ENCODE measurements at regions not wholly inside any gene's neighbourhood (a gene's known extent, or its start where the extent isn't known, plus 50 kb on each side); places are given as distances from the start of the nearest gene placed in this dataset.

DNA sequence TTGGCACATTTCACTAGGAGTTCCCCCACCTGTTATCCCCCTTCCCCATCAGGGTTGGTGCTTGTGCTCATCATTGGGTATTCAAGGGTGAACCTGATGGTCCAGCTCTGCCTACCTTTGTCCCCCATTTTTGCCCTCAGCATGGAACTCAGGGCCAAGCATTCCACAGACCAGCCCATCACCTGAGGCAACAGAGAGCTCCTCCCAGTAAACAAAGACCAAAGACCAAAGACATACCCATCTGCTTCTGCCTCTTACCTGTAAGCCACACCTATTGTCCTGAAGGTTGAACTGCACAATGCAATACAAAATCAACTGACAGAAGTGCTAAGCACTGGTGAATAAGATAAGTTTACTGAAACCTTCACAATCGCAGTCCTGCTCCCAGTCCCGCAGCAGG lies 237.5 kb downstream of the PAPSS1 start:
- Histone ChIP-seq H4K20me1 (ENCODE audit: control insufficient read depth, insufficient read depth, low read depth, low read length) (no peaks in the 10 kb centered on the region), H3K4me1 (ENCODE audit: control insufficient read depth, low read length) (no peaks in the 10 kb centered on the region), H3K9me2 (replicated peaks; ENCODE audit: control insufficient read depth, low read length) (no peaks in the 10 kb centered on the region), H3F3A (ENCODE audit: control insufficient read depth, insufficient read depth) (no peaks in the 10 kb centered on the region), H3K27ac (ENCODE audit: low read depth, low read length) (no peak overlapping the region), H3K79me2 (ENCODE audit: control insufficient read depth, low read length) (no peaks in the 10 kb centered on the region), H3K9me3 (ENCODE audit: control insufficient read depth, insufficient read depth, low read length) (no peaks in the 10 kb centered on the region), H3K36me3 (ENCODE audit: control insufficient read depth, low read length) (no peaks in the 10 kb centered on the region), H3K4me3 (ENCODE audit: low read length) (no peak overlapping the region), H3K4me2 (ENCODE audit: low read length) (no peak overlapping the region), H3K27me3 (ENCODE audit: control insufficient read depth, low read length) (no peaks in the 10 kb centered on the region)
- TF ChIP-seq EZH2phosphoT487 (IDR thresholded peaks at IDR 0.05; ENCODE audit: borderline replicate concordance, low read length): no peak
- TF ChIP-seq, protein P1, sequence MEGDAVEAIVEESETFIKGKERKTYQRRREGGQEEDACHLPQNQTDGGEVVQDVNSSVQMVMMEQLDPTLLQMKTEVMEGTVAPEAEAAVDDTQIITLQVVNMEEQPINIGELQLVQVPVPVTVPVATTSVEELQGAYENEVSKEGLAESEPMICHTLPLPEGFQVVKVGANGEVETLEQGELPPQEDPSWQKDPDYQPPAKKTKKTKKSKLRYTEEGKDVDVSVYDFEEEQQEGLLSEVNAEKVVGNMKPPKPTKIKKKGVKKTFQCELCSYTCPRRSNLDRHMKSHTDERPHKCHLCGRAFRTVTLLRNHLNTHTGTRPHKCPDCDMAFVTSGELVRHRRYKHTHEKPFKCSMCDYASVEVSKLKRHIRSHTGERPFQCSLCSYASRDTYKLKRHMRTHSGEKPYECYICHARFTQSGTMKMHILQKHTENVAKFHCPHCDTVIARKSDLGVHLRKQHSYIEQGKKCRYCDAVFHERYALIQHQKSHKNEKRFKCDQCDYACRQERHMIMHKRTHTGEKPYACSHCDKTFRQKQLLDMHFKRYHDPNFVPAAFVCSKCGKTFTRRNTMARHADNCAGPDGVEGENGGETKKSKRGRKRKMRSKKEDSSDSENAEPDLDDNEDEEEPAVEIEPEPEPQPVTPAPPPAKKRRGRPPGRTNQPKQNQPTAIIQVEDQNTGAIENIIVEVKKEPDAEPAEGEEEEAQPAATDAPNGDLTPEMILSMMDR (IDR thresholded peaks at IDR 0.05; ENCODE audit: low read depth, low read length, poor library complexity, severe bottlenecking): no peak

DNA sequence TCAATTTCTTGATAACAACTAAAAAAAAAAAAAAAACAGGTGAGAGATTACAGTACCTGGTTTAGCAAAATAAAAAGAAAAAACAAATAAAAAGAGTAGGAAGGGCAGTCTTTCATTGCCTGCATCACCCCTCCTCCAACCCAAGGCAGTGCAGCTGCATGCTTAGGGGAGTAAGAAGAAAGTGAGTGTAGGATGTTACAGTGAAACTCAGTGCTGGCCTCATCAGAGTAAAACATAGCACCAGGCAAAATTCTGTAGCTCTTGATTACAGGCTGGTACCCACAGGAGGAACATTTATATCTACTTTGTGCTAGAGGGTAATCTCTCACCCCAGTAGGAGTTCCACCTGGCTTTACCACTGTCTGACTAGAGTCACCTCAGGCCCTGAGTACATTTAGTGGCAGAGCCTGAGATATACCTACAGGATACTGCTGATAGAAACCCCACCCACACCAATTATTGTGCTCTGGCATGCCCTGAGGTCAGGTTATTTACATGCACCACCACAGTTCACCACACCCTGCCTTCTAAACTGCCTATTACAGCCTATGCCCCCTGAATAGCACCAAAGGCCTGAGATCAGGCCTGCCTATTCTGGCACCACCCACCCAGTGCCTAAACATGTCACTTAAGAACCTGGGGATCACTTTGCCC lies 241.6 kb downstream of the PAPSS1 start:
- no peaks in the 10 kb centered on the region for H3K36me3 ChIP-seq (ENCODE audit: control insufficient read depth, low read length)
- no peaks in the 10 kb centered on the region for H3K4me1 ChIP-seq (ENCODE audit: control insufficient read depth, low read length)
- H3K4me2 ChIP-seq (ENCODE audit: low read length): no peak overlapping the region
- H3F3A ChIP-seq (ENCODE audit: control insufficient read depth, insufficient read depth): no peaks in the 10 kb centered on the region
- H3K9me2 ChIP-seq (replicated peaks; ENCODE audit: control insufficient read depth, low read length): no peaks in the 10 kb centered on the region
- TF ChIP-seq EZH2phosphoT487 (IDR thresholded peaks at IDR 0.05; ENCODE audit: borderline replicate concordance, low read length): no peak
- TF ChIP-seq, protein P1 (IDR thresholded peaks at IDR 0.05; ENCODE audit: low read depth, low read length, poor library complexity, severe bottlenecking): no peak
- no peaks in the 10 kb centered on the region for H3K9me3 ChIP-seq (ENCODE audit: control insufficient read depth, insufficient read depth, low read length)
- no peaks in the 10 kb centered on the region for H3K27me3 ChIP-seq (ENCODE audit: control insufficient read depth, low read length)
- no peak overlapping the region for H3K4me3 ChIP-seq (ENCODE audit: low read length)
- H3K79me2 ChIP-seq (ENCODE audit: control insufficient read depth, low read length): no peaks in the 10 kb centered on the region
- no peaks in the 10 kb centered on the region for H4K20me1 ChIP-seq (ENCODE audit: control insufficient read depth, insufficient read depth, low read depth, low read length)
- H3K27ac ChIP-seq (ENCODE audit: low read depth, low read length): no peak overlapping the region

- Histone ChIP-seq H3K27ac (ENCODE audit: low read depth, low read length) (no peak overlapping the region), H3K79me2 (ENCODE audit: control insufficient read depth, low read length) (no peaks in the 10 kb centered on the region), H3K4me3 (ENCODE audit: low read length) (no peak overlapping the region), H3K9me2 (replicated peaks; ENCODE audit: control insufficient read depth, low read length) (no peaks in the 10 kb centered on the region), H3F3A (ENCODE audit: control insufficient read depth, insufficient read depth) (no peaks in the 10 kb centered on the region), H3K27me3 (ENCODE audit: control insufficient read depth, low read length) (no peaks in the 10 kb centered on the region), H3K9me3 (ENCODE audit: control insufficient read depth, insufficient read depth, low read length) (no peaks in the 10 kb centered on the region), H3K36me3 (ENCODE audit: control insufficient read depth, low read length) (no peaks in the 10 kb centered on the region), H3K4me1 (ENCODE audit: control insufficient read depth, low read length) (no peaks in the 10 kb centered on the region), H3K4me2 (ENCODE audit: low read length) (no peak overlapping the region), H4K20me1 (ENCODE audit: control insufficient read depth, insufficient read depth, low read depth, low read length) (no peaks in the 10 kb centered on the region)
- TF ChIP-seq EZH2phosphoT487 (IDR thresholded peaks at IDR 0.05; ENCODE audit: borderline replicate concordance, low read length): no peak
Observed at GRCh38 chr4:107473126-107473525, 246.9 kb downstream of the PAPSS1 start.

GRCh38 chr4:107472265-107472948 lies 247.6 kb downstream of the PAPSS1 start:
- no peaks in the 10 kb centered on the region for H3K27me3 ChIP-seq (ENCODE audit: control insufficient read depth, low read length)
- H3K27ac ChIP-seq (ENCODE audit: low read depth, low read length): no peak overlapping the region
- no peaks in the 10 kb centered on the region for H3K9me2 ChIP-seq (replicated peaks; ENCODE audit: control insufficient read depth, low read length)
- no peaks in the 10 kb centered on the region for H3F3A ChIP-seq (ENCODE audit: control insufficient read depth, insufficient read depth)
- no peaks in the 10 kb centered on the region for H3K9me3 ChIP-seq (ENCODE audit: control insufficient read depth, insufficient read depth, low read length)
- no peaks in the 10 kb centered on the region for H3K36me3 ChIP-seq (ENCODE audit: control insufficient read depth, low read length)
- H4K20me1 ChIP-seq (ENCODE audit: control insufficient read depth, insufficient read depth, low read depth, low read length): no peaks in the 10 kb centered on the region
- no peaks in the 10 kb centered on the region for H3K4me1 ChIP-seq (ENCODE audit: control insufficient read depth, low read length)
- no peaks in the 10 kb centered on the region for H3K79me2 ChIP-seq (ENCODE audit: control insufficient read depth, low read length)
- no peak for TF ChIP-seq EZH2phosphoT487 (IDR thresholded peaks at IDR 0.05; ENCODE audit: borderline replicate concordance, low read length)
- TF ChIP-seq, protein P1 (IDR thresholded peaks at IDR 0.05; ENCODE audit: low read depth, low read length, poor library complexity, severe bottlenecking): no peak
- no peak overlapping the region for H3K4me3 ChIP-seq (ENCODE audit: low read length)
- H3K4me2 ChIP-seq (ENCODE audit: low read length): no peak overlapping the region

All from DOHH2 (cell line).